ENCODE measurements at regions not wholly inside any gene's neighbourhood (a gene's known extent, or its start where the extent isn't known, plus 50 kb on each side); places are given as distances from the start of the nearest gene placed in this dataset.

DNA sequence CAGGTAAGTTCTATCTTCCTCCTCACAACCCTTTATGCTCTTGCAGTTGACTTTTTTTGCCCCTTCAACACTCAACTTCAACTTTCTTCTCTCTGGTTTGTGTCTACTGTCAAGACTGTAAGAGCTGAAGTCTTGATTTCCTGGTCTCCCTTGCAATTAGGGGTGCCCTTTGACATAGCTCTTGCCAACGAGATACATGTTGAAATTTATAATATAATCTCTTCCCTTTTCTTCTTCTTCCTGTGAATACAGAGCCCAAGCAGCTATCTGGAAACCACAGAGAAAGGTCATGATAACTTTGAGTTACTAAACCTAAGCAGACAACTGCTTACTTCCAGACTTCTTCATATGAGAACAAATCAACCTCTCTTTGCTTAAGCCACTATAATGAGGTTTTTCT is 163.5 kb downstream of the MC4R start:
- TF ChIP-seq, protein P1, sequence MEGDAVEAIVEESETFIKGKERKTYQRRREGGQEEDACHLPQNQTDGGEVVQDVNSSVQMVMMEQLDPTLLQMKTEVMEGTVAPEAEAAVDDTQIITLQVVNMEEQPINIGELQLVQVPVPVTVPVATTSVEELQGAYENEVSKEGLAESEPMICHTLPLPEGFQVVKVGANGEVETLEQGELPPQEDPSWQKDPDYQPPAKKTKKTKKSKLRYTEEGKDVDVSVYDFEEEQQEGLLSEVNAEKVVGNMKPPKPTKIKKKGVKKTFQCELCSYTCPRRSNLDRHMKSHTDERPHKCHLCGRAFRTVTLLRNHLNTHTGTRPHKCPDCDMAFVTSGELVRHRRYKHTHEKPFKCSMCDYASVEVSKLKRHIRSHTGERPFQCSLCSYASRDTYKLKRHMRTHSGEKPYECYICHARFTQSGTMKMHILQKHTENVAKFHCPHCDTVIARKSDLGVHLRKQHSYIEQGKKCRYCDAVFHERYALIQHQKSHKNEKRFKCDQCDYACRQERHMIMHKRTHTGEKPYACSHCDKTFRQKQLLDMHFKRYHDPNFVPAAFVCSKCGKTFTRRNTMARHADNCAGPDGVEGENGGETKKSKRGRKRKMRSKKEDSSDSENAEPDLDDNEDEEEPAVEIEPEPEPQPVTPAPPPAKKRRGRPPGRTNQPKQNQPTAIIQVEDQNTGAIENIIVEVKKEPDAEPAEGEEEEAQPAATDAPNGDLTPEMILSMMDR (IDR thresholded peaks at IDR 0.05), result no peak
- no peak for TF ChIP-seq POLR2A (IDR thresholded peaks at IDR 0.05)

All from lower leg skin (tissue), 3 donors.